Fibroblast of the aortic adventitia (primary cell): ENCODE measurements at regions not wholly inside any gene's neighbourhood (a gene's known extent, or its start where the extent isn't known, plus 50 kb on each side); places are given as distances from the start of the nearest gene placed in this dataset.

ENCODE experiments used
- DNase-seq: peaks from one replicate; pipeline ENCODE4 v3.0.0-alpha.2; 2010; ENCODE audit warnings: low read depth
- H3K4me3 ChIP-seq: 2 replicates; pipeline ENCODE4 v1.5.1; 2011; ENCODE audit warnings: low read depth, mild to moderate bottlenecking, control low read depth, low read length, moderate library complexity
- TF ChIP-seq, protein P1 (sequence below): IDR thresholded peaks from 2 replicates; pipeline ENCODE4 v1.5.1; 2011; ENCODE audit warnings: mild to moderate bottlenecking, low read length, control low read depth, inconsistent platforms; ENCODE audit not compliant: insufficient read depth

DNA sequence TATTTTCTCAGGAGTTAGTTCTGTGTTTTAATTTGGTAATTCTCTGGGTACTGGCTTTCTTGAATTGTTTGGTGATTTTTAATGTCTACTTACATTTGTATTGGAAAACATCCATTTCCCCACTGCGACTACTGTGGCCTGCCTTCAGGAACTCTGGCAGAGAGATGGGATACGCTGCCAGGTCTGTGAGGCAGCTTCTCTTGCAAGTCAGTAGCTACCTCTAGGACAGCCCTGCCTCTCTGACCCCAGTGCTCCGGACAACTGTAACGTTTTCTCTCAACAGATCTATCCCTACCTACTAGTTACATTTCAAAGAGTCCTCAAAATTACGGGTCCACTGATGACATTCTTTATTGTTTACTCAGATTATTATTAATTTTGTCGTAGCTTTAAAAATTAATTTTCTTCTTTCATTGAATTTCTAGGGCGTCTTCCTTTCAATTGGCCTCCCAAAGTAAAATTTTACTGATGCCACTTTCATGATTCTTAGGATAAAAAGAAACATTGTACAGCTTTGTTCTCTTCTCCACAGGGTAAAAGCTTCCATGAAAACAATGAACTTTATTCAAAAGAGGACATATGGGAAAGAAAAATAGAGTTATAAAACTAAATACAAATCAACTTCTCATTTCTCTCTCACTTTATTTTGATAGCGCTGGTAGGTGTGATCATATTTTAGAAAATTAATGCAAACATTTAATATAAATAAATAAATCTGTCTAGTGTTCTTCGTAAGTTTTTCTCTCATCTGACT is 123.2 kb upstream of the GOLGA8J start:
- no peak overlapping the region for H3K4me3 ChIP-seq
- TF ChIP-seq, protein P1, sequence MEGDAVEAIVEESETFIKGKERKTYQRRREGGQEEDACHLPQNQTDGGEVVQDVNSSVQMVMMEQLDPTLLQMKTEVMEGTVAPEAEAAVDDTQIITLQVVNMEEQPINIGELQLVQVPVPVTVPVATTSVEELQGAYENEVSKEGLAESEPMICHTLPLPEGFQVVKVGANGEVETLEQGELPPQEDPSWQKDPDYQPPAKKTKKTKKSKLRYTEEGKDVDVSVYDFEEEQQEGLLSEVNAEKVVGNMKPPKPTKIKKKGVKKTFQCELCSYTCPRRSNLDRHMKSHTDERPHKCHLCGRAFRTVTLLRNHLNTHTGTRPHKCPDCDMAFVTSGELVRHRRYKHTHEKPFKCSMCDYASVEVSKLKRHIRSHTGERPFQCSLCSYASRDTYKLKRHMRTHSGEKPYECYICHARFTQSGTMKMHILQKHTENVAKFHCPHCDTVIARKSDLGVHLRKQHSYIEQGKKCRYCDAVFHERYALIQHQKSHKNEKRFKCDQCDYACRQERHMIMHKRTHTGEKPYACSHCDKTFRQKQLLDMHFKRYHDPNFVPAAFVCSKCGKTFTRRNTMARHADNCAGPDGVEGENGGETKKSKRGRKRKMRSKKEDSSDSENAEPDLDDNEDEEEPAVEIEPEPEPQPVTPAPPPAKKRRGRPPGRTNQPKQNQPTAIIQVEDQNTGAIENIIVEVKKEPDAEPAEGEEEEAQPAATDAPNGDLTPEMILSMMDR, result no peak
- no peak for DNase-seq

DNA sequence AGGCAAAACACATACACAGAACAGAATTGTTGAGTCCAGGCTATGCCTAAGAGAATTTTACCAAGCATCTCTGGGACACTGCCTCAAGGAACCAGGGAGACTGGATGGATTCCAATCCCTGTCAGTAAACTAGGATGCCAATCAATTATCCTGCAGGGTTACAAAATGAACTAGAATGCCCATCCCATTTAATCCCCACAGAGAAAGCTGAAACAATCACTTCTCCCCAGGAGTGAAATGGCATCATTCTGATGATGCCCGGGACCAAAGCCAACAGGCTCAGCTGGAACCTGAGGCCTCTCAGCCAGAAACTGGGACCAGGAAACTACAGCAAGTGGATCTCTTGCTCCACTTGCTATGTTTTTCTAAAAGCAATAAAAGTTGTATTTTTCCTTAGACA is 130.0 kb upstream of the TJP1 start:
- TF ChIP-seq, protein P1, result no peak
- no peak for DNase-seq
- H3K4me3 ChIP-seq, result no peak overlapping the region

DNA sequence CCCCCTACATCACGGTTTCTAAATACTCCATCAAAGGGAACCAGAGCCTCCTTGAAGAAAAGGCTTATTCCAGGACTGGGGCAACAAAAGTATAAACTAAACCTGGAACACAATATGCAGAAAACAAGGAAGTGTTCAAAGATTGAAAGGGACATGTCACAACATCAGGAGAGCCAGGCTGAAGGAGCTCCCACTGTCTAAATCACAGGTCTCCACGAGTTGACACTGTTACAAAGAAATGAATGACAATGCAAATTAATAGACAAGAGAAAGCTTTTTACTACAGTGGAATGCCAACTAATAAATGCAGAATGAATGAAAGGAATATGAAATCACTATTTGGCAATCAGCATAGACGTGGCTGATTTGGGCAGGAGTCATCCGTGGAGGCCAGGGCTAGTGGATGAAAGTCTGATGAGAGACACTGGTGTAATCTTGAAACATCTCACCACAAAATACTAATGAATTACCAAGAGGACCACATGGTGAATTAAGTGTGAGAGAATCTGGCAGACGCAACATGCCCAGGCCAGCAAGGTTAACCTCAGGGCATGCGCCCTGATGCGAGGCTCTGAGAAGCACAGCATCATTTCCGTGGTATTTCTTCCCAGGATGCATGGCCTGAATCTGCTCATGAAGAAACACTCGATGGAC is 123.8 kb upstream of the TJP1 start:
- peak; percentile 46 for DNase-seq
- H3K4me3 ChIP-seq, result no peak overlapping the region
- TF ChIP-seq, protein P1, result no peak

DNA sequence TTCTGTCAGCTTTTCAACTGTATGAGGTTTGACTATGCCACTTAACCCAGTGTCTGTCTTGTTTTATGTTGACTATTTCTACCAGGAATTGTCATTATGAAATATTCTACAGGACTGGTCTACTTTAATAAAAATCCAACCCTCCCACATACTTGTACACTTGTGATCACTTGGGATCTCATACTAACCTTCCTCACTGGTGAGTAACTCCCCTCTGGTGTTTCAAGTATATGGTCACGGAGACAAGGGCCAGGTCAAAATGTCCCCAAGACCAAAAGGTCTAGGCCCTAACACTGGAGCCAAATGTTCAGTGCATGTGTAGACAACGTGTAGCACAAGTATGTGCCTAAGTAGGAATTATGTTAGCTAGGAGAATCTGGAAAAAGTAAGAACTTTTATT is 122.7 kb upstream of the TJP1 start:
- H3K4me3 ChIP-seq, result no peak overlapping the region
- TF ChIP-seq, protein P1, result no peak
- DNase-seq, result no peak

DNA sequence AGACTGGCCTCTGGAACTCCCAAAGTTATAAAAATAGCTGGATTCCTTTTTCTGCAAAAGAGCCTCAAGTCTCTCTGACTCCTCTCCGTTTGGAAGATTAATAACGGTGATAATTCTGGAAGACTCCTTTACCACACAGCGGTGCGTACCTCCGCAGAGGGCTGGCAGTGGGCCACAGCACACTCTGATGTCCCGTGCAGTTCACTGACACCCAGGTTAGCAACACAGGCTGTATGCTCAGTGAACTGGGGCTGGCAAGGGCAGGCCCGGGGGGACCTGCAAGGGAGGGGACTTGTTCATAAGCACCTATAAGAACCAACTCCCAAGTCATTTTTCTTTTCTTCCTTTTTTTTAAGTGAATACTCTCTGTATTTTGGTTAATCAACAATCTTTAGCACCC is 120.3 kb upstream of the TJP1 start:
- H3K4me3 ChIP-seq, result no peak overlapping the region
- DNase-seq, result no peak
- TF ChIP-seq, protein P1, result no peak

DNA sequence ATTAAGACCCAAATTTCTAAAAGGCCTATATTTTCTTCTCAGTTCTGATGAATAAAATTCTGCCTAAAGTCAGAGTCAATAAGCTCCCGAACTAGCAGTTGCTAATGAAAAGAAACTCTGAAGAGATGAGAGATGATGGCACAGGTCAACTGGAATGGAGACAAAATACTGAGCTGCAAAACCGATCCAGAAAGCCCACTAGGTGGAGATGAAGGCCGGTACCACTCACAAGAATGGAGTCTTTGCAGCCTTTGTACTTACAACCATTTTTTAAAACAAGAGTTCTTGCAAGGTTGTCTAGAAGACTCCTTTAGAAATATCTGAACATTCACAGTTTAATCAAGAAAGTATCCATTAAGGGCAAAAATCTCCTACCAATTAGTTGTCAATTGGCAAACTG is 119.9 kb upstream of the TJP1 start:
- peak; percentile 29 for DNase-seq
- no peak overlapping the region for H3K4me3 ChIP-seq
- TF ChIP-seq, protein P1, result peak; percentile 36
